Pons (tissue), 1 donor: ENCODE measurements at regions not wholly inside any gene's neighbourhood (a gene's known extent, or its start where the extent isn't known, plus 50 kb on each side); places are given as distances from the start of the nearest gene placed in this dataset.

Experiments
- DNase-seq: peaks from one replicate; pipeline ENCODE4 v3.0.0-alpha.2; 2016; ENCODE audit warnings: low spot score

GRCh38 chr1:239322369-239322768, 64.0 kb upstream of the CHRM3 start:
- DNase-seq = no peak

- DNase-seq = no peak
These were observed 64.5 kb upstream of the CHRM3 start for GRCh38 chr1:239321877-239322276.

GRCh38 chr1:239317948-239318347, 68.4 kb upstream of the CHRM3 start:
- no peak for DNase-seq

- DNase-seq = no peak
These were observed 70.6 kb upstream of the CHRM3 start for GRCh38 chr1:239315631-239316217.

DNA sequence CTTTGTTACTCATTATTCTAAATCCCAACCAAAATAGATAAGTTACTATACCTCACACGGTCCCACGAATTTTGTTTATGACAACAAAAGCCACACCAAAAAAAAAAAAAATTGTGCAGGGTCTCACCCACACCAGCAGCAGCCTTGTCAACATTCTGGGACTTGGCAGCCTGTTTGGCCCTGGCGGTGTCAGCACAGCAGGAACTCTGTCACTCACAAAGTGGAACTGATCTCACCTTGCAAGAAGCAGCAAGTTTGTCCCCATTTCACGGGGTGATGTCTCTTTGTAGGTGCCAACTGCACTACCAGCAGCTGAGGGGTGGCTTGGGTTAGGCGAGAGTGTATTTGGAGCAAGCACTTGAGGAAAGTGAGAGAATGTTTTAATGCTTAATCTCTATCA, 75.0 kb upstream of the CHRM3 start:
- no peak for DNase-seq

GRCh38 chr1:239308701-239309333, 77.6 kb upstream of the CHRM3 start:
- peak; percentile 3 for DNase-seq

- DNase-seq = no peak
These were observed 78.5 kb upstream of the CHRM3 start for GRCh38 chr1:239307886-239308285.

DNA sequence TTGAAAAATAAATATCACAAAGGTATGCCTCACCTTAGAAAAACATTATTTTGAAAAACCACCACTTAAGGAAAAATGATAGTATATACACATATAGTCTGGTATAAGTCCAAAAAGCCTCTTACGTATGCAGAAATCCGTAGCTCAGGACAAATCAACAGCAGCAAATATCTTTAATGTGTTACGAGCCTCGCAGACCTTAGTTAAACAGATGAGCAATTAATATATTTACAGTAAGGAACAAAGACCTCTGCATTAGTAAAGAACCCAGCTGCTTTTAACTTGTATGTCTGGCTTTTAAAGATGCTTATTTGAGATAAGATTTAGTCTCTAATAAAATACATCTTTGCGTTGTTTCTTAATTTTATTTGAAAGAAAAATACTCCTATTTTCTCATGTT, 79.9 kb upstream of the CHRM3 start:
- no peak for DNase-seq

DNA sequence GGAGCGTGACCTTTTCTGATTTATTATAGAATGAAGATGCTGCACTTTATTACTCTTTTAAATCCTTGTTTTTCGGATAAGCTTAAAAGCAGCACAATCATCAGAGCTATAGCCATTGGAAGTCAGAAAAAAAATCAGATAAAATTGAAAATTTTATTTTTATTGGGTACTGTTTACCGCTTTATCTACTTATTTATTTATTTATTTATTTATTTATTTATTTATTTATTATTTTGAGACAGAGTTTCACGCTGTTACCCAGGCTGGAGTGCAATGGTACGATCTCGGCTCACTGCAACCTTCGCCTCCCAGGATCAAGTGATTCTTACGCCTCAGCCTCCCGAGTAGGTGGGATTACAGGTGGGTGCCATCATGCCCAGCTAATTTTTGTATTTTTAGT, 83.1 kb upstream of the CHRM3 start:
- DNase-seq = no peak

DNA sequence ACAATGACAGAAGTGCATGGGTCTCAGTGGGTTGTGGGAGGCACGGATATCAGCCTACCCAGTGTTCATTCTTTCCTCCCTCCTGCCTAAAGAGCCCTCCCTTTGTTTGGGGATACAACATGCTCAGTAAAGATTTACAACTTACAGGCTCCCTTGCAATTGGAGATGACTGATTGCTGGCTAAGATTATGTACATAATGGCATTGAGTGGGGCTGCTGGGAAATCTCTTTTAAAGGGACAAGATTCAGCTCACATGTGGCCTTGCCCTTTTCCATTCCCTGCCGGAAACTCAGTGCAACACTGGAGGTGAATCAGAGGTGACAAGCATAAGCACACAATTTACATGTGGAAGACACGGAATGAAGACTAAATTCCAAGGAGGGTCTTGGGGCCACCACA, 83.7 kb upstream of the CHRM3 start:
- no peak for DNase-seq

DNA sequence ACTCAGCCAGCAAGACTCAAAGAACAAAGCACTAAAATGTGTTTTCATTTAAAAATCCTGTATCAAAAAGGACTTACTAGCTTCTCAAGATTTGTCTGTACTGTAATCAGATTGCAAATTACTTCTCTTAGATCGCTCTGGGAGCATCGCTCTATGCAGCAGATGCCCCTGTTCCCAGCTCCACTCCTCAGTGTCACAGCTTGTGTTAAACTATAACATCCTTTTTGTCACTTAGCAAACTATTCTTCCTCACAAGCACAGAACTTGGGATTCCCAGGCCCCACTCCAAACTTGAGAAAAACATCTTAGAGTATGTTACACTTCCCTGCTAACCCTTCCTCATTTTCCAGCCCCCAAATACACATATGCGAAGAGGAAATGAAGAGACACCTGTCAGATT, 85.1 kb upstream of the CHRM3 start:
- no peak for DNase-seq

GRCh38 chr1:239297910-239298309, 88.5 kb upstream of the CHRM3 start:
- DNase-seq = no peak

DNA sequence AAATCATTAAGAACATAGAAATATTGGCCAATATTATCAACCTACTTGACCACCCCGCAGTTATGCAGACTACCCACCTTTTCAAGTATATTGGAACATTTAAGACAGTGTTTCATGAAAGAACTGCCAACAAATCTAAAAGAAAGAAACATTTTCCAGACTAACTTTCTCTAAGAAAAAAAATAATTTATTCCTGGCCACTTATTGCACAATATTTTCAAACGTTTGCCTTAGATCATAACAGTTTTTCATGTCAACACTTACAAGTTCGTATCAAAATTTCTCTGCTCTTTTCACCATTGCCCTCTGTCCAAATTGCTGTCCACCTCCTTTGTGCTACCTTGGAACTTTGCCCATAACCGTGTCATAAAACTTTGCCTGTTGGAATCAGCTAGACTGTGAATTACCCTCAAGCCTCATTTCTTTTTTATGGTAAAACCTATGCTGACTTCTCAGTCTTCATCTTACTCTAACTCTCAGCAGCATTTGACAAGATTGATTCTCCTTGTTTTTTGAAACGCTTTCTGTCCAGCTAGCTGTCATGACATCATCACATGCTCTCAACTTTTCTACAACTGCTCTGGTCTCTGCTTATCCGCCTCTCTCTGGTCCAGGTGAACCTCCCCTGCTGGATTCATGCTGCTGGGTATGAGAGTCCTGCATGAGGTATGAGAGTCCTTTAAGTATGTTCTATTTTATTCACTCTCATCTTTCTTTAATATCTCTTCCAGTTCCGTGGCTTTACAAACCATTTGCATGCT, 92.8 kb upstream of the CHRM3 start:
- DNase-seq = no peak

- DNase-seq = no peak
These were observed 97.4 kb upstream of the CHRM3 start for GRCh38 chr1:239288820-239289554.

DNA sequence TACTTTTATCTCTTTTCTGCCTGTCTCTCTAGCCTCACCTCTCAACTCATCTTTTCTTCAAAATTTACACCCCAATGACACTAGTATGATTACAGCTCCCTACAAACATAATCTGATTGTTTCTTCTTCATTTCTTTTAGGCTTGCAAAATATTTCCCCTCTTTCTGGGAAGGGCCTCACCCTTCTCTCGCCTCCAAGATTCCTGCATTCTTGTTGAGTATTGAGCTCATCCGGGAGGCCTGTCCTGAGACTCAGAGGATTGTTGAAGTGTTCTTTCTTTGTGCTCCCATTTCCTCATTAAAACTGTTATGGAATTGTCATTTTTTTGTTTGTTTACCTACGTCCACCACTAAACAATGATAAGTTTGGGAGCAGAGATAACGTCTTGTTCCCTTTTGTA, 99.1 kb upstream of the CHRM3 start:
- DNase-seq = no peak

GRCh38 chr1:239283216-239283615, 103.2 kb upstream of the CHRM3 start:
- DNase-seq = no peak

- no peak for DNase-seq
These were observed 104.0 kb upstream of the CHRM3 start for GRCh38 chr1:239282411-239282810.

GRCh38 chr1:239276051-239276450, 110.3 kb upstream of the CHRM3 start:
- no peak for DNase-seq

- DNase-seq = no peak
These were observed 112.0 kb upstream of the CHRM3 start for GRCh38 chr1:239274242-239274830.

DNA sequence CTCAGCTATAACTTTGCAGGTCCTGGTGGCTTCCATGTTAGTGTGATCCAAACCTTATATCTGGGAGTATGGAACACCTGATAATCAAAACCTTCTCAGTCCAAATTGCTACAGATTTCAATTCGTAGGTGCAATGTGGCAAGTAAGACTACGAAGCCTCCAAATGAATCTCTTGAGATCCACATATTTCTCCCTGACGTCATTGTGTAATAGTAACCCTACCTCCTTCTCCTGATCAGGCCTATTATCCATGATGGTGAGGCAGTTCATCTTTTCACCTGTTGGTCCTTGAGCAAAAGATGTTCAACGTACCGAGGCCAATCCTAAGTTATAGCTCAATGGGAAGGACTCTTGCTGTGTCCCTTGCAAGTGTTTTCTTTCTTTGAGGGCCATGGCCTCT, 115.9 kb upstream of the CHRM3 start:
- DNase-seq = no peak

GRCh38 chr1:239269706-239270105, 116.7 kb upstream of the CHRM3 start:
- DNase-seq = no peak

DNA sequence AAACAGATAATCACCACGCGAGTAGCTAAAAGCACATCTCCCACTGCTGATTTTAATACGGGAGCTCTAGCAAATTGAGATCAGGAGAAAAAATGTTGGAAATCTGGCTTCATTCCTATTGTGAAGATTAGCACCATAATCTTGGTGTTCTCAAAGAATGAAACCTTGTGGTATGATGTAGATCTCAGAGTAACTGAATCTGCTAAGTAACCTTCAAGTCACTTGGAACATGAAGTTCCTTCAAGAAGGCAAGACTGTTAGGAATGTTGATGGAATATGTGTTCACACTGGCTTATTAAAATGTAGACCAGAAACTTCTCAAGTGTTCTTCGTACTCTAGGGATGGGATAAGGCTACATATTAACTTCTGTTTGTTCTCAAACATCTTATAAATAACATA, 117.4 kb upstream of the CHRM3 start:
- DNase-seq = no peak
